ENCODE measurements at regions not wholly inside any gene's neighbourhood (a gene's known extent, or its start where the extent isn't known, plus 50 kb on each side); places are given as distances from the start of the nearest gene placed in this dataset.

- TF ChIP-seq POLR2A (IDR thresholded peaks at IDR 0.05; ENCODE audit: low read length) (no peak), GATA1 (IDR thresholded peaks at IDR 0.05; ENCODE audit: low read depth, low read length) (no peak)
Observed at GRCh38 chr4:31755751-31756150, 1035.6 kb downstream of the PCDH7 start.
